HAP-1 (cell line): ENCODE measurements at regions not wholly inside any gene's neighbourhood (a gene's known extent, or its start where the extent isn't known, plus 50 kb on each side); places are given as distances from the start of the nearest gene placed in this dataset.

Source experiments
- DNase-seq, 2 experiments: peaks; one replicate each; pipeline ENCODE4 v3.0.0-alpha.2; 2016 to 2020; ENCODE audit warnings: low spot score in 2 of 2
- H3K27me3 ChIP-seq: fragments of 250-450 bp; sonication (Bioruptor Pico); 2 replicates; pipeline ENCODE4 v1.5.1; 2020; ENCODE audit warnings: low read depth, mild to moderate bottlenecking, moderate library complexity
- H3K36me3 ChIP-seq: fragments of 250-450 bp; sonication (Bioruptor Pico); replicated peaks from 2 replicates; pipeline ENCODE4 v1.5.1; 2020; ENCODE audit warnings: mild to moderate bottlenecking
- H3K4me1 ChIP-seq: fragments of 250-450 bp; sonication (Bioruptor Pico); 2 replicates; pipeline ENCODE4 v1.5.1; 2020; ENCODE audit warnings: mild to moderate bottlenecking
- H3K4me3 ChIP-seq: fragments of 250-450 bp; sonication (Bioruptor Pico); 2 replicates; pipeline ENCODE4 v1.5.1; 2020; ENCODE audit warnings: mild to moderate bottlenecking, moderate library complexity
- H3K9me3 ChIP-seq: fragments of 250-450 bp; sonication (Bioruptor Pico); 2 replicates; pipeline ENCODE4 v1.5.1; 2020; ENCODE audit warnings: mild to moderate bottlenecking, moderate library complexity
- in situ Hi-C: fragments of 300-500 bp; cut with MboI; formaldehyde crosslinking; loops from 3 replicates; pipeline ENCODE4 v1.14.3; 2020; ENCODE audit warnings: low sequenced_read_pairs, inconsistent platforms, mixed read lengths

DNA sequence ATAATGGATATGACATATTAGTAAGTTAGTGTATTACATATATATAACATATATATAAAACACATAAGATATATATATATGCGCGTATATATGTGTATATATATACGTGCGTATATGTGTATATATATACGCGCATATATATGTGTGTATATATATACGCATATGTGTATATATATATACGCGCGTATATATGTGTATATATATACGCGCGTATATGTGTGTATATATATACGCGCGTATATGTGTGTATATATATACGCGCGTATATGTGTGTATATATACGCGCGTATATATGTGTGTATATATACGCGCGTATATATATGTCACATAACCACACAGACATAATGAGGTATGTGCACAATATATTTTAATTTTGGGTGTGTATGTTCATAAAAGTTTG, 327.8 kb downstream of the MEIS1 start:
- Histone ChIP-seq H3K4me1 (no peaks in the 10 kb centered on the region), H3K9me3 (no peaks in the 10 kb centered on the region), H3K27me3 (no peaks in the 10 kb centered on the region), H3K36me3 (no peaks in the 10 kb centered on the region), H3K4me3 (no peak overlapping the region)
- DNase-seq: no peak
- in situ Hi-C loops: no loop called here

DNA sequence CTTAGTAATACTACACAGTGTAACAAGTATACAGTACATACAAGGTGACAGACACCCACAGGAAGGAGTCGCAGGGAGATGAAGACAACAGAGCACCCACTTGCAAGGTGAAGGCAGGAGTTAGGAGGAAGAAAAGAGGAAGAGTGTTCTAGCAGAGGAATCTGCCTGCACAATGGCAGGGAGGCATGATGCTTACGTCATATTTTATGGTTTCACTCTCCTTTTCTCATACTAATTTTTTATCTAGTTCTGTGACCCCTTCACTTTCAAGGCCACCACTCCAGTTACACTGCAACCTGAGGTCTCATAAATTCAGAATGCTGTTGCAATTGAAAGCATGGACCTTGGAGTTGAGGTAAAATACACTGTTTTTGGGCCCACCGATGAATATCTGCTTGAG, 331.7 kb downstream of the MEIS1 start:
- in situ Hi-C loops: no loop called here
- no peaks in the 10 kb centered on the region for H3K9me3 ChIP-seq
- DNase-seq: no peak

DNA sequence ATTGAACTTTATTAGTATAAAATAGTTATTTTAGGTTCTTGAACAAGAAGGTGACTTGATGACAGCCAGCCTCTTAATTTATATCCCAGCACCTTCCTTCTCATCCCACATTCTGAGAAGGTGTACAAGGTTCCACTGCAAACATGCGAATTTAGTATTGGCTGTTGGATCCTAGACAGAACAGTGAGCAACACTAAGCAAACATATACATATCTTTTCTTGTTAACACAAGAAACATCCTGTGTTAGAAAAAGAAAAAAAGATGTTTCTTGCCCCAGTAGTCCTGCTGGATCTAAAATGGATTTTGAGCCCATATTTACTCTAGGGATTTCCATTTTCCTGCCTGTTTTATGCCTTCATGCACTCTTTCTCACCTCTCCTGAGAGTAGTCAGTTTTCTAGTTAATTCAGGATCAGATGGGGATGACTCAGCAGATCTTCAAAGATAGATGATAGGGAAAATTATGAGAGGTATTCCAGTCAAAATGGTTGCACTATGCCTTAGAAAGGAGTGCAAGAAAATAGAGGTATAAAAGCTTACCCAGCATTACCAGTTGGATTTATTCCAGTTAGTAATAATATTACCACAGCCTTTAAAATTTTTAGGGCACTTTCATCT, 336.5 kb downstream of the MEIS1 start:
- no peak overlapping the region for H3K4me3 ChIP-seq
- no peaks in the 10 kb centered on the region for H3K36me3 ChIP-seq
- in situ Hi-C loops: no loop called here
- no peaks in the 10 kb centered on the region for H3K4me1 ChIP-seq
- DNase-seq: no peak
- no peaks in the 10 kb centered on the region for H3K27me3 ChIP-seq
- H3K9me3 ChIP-seq: no peaks in the 10 kb centered on the region

More for the DNA sequence above, 331.7 kb downstream of the MEIS1 start:
- no peaks in the 10 kb centered on the region for H3K4me1 ChIP-seq
- no peaks in the 10 kb centered on the region for H3K27me3 ChIP-seq
- no peak overlapping the region for H3K4me3 ChIP-seq
- H3K36me3 ChIP-seq: no peaks in the 10 kb centered on the region

DNA sequence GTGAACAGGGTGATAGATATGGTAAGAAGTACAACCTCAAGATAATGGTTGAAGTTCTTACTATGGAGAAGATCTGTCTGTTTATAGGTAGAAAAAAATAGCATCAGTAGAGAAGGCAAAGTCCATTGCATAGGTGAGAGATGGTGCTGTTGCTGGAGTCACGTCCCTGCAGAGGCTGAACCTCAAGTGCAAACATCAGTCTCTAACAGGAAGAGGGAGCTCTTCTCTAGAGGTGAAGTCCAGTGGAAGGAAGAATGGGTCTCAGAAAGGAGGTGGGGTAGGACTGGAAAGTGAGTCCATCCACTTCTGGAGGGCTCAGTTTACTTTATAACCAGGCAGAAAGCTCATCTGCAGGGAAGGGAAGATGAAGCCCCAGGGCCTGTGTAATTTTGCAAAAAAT, 337.7 kb downstream of the MEIS1 start:
- Histone ChIP-seq H3K36me3 (no peaks in the 10 kb centered on the region), H3K27me3 (no peaks in the 10 kb centered on the region), H3K4me3 (no peak overlapping the region), H3K4me1 (no peaks in the 10 kb centered on the region), H3K9me3 (no peaks in the 10 kb centered on the region)
- no peak for DNase-seq
- in situ Hi-C loops: no loop called here

DNA sequence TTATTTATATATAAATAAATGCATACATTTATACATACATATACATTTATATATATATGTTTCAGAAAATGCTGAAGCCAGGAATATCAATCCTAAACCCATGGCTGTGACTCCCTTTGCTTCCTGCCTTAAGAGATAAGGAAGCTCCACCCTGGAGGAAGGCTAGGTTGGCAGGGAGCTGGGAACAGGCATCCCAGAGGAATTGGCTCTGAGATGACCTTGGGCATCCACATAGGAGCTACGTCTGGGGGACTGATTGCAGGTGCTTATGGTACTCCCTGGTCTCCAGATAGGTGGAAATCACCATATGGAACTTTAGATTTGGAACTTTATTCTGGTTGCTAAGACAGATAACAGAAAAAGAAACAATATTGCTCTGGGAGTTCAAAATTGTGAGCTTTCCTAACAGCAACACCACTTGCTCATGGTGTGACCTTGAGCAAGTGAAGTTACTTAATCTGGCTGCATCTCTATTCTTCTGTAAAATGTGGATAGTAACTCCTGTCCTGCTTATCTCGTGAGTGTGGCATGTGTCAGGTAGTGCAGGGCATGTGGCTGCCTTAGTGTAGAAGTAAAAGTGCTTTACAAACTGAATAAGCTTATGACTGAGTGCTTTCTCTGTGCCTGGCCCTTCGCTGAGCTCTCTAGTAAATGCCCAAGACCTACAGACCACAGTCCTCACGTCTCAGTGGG, 341.0 kb downstream of the MEIS1 start:
- Histone ChIP-seq H3K27me3 (no peaks in the 10 kb centered on the region), H3K4me1 (no peaks in the 10 kb centered on the region), H3K36me3 (no peaks in the 10 kb centered on the region), H3K9me3 (no peaks in the 10 kb centered on the region), H3K4me3 (no peak overlapping the region)
- DNase-seq: no peak
- in situ Hi-C loops: no loop called here

DNA sequence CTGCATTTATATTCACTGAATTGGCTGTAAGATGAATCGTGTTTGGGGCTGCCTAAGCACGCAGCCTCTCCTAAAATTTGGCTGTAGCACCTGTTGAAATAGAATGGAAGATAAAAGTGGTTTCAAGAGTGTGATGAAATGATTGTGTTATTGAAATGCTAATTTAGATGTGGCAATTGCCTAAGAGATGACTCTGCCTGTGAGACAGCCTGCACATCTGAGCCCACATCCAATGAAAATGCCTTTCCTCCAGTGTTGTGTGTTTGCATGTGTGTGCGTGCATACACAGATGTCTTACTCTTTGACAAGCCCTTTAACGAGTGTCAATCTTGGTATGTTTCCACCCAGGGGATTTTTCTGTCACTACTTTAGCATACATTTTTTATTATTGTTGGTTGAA, 346.9 kb downstream of the MEIS1 start:
- Histone ChIP-seq H3K4me1 (no peaks in the 10 kb centered on the region), H3K4me3 (no peak overlapping the region), H3K27me3 (no peaks in the 10 kb centered on the region), H3K9me3 (no peaks in the 10 kb centered on the region), H3K36me3 (no peaks in the 10 kb centered on the region)
- in situ Hi-C loops: no loop called here
- DNase-seq: no peak

DNA sequence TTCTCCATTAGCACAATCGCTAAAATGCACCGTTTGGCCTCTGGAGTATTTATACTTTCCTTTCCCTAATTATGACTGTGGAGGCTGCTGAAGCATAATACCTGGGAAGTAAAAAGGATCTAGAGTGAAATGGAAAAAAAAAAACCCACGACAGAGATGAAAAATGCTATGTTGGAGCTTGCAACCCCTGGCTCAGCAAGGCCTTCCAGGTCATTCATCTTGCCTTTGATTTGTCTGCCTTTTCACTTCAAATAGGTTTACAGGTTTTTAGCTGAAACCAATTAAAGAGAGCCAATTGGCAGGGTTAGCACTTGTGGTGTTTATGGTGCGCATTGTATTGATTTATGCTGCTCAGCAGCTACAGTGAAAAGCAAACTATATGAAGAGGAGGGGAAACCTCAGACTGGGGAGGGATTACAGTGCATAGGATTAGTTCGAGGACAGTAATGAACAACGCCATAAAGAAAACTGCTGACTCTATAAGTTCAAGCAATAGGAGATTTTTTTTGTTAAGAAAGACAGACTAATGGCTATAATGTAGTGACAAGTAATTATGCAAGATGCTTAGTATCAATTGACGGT, 347.9 kb downstream of the MEIS1 start:
- no peaks in the 10 kb centered on the region for H3K36me3 ChIP-seq
- no peaks in the 10 kb centered on the region for H3K27me3 ChIP-seq
- no peaks in the 10 kb centered on the region for H3K9me3 ChIP-seq
- H3K4me3 ChIP-seq: no peak overlapping the region
- DNase-seq: peak in 1 of 2 experiments; percentile 4
- in situ Hi-C loops: no loop called here
- H3K4me1 ChIP-seq: no peaks in the 10 kb centered on the region

DNA sequence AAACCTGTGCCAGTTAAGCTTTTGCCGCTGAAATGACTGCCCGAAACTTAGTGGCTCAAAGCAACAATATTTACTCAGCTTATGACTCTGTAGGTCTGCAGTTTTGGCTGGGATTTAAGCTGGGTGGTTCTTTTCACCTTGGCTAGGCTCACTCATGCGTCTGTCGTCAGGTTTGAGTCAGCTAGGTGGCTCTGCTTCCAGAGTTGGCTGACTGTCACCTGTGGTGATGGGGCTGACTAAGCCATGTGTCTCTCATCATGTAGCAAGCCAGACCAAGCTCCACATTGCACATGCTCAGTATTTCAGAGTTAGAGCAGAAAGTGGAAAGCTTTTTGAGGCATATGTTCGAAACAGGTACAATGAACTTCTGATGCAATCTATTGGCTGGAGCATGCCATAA, 354.8 kb downstream of the MEIS1 start:
- H3K36me3 ChIP-seq: no peaks in the 10 kb centered on the region
- no peak for DNase-seq
- no peaks in the 10 kb centered on the region for H3K27me3 ChIP-seq
- H3K4me1 ChIP-seq: no peaks in the 10 kb centered on the region
- H3K4me3 ChIP-seq: no peak overlapping the region
- in situ Hi-C loops: no loop called here
- H3K9me3 ChIP-seq: no peaks in the 10 kb centered on the region

DNA sequence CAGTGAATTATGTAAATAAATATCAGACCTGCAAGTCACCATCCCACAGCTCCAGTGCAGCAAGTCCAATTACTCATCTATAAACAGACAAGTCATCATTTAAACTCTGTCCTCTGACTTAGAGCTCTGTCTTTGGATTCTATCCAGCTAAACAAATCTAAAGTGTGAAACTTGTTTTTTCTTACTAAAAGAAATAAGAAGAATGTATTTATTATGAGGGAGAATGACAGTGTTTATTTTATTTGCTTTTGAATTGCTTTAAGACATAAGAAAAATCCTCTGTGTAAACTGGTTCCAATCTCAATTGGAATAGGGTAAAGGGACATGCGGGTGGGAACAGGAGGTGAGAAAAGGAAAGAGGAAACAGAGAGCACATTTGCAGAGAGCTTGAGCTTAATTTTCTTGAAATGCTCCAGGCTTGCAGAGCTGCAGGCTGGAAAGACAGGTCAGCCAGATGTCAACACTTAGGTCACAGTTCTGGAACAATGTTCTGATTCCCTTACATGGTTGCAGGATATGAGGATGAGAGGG, 355.8 kb downstream of the MEIS1 start:
- H3K36me3 ChIP-seq: no peaks in the 10 kb centered on the region
- in situ Hi-C loops: no loop called here
- no peak overlapping the region for H3K4me3 ChIP-seq
- no peaks in the 10 kb centered on the region for H3K27me3 ChIP-seq
- no peaks in the 10 kb centered on the region for H3K4me1 ChIP-seq
- H3K9me3 ChIP-seq: no peaks in the 10 kb centered on the region
- no peak for DNase-seq

DNA sequence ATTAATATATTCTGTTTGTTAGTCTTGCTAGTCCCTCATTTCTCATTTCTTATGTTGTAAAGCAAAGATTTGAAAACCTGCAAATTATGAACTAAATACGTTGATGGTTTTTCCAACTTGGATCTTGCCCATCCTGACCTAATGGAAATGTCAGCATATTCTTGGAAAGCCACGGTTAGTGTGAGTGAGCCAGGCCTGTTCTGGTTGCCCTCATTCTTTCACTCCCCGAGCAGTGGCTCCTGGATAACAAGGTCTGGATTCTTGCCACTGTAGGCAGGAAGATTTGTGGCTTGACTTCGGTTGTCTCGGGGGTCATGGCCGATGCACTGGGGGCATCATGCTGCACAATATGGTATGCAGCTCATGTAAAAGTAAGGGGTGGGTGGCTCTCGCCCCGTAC, 359.1 kb downstream of the MEIS1 start:
- Histone ChIP-seq H3K9me3 (no peaks in the 10 kb centered on the region), H3K4me3 (no peak overlapping the region), H3K36me3 (no peaks in the 10 kb centered on the region), H3K27me3 (no peaks in the 10 kb centered on the region), H3K4me1 (no peaks in the 10 kb centered on the region)
- in situ Hi-C loops: no loop called here
- DNase-seq: no peak

DNA sequence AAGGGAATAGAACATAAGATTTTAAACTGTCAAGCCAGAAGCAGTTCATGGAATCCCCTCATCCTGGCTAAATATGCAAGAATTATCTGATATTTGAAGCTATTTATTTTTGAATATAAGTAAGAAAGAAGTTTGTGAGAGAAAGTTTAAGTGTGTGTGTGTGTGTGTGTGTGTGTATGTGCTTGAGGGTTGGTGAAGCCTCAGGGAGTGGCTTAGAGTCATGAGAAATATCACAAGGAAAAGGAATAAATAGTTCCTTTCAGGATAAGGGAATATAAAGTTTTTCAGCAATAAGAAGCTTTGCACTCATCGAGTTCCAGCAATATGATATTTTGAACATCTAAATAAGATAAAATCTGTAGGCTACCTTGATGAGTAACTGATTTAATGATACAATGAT, 359.6 kb downstream of the MEIS1 start:
- H3K27me3 ChIP-seq: no peaks in the 10 kb centered on the region
- H3K4me3 ChIP-seq: no peak overlapping the region
- in situ Hi-C loops: no loop called here
- DNase-seq: no peak
- no peaks in the 10 kb centered on the region for H3K9me3 ChIP-seq
- no peaks in the 10 kb centered on the region for H3K4me1 ChIP-seq
- H3K36me3 ChIP-seq: no peaks in the 10 kb centered on the region

DNA sequence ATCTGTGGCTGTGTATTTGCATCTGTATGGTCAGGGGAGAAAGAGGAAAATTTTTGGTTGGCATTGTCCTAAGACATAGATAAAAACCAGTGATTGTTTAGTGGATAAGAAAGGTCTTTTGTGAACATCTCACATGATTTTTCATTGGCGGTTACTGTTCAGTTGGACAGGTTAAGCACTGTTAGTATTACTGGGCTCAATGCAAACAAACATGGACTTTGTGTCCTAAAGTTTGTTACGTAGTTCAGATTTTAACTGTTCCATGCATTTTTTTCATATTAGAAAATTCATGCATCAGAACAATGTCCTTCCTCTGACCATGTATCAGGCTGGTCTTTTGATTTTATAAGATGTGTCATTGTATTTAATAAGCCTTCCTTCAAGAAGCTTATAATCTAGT, 368.0 kb downstream of the MEIS1 start:
- DNase-seq: no peak
- H3K4me3 ChIP-seq: no peak overlapping the region
- H3K36me3 ChIP-seq: no peaks in the 10 kb centered on the region
- in situ Hi-C loops: no loop called here
- H3K9me3 ChIP-seq: no peaks in the 10 kb centered on the region
- H3K4me1 ChIP-seq: no peaks in the 10 kb centered on the region
- H3K27me3 ChIP-seq: no peaks in the 10 kb centered on the region

DNA sequence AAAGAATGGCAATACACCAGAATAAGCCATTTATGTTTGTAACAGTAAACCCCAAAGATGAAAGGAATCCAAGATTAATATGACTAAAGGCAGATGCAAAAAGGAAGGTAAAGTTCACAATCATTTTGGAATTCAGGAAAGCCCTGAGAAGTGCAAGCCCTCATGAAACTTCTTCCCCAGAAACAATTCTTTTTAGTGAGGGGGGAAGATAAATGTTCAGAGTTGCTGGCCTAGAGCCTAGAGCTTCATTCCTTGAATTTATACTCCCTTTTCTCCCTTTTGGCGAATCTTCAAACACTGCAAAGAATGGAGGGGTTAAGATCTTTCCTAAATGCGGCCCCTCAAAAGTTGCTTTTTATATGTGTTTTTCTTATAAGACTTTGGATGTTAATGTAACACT, 368.8 kb downstream of the MEIS1 start:
- H3K4me3 ChIP-seq: no peak overlapping the region

DNA sequence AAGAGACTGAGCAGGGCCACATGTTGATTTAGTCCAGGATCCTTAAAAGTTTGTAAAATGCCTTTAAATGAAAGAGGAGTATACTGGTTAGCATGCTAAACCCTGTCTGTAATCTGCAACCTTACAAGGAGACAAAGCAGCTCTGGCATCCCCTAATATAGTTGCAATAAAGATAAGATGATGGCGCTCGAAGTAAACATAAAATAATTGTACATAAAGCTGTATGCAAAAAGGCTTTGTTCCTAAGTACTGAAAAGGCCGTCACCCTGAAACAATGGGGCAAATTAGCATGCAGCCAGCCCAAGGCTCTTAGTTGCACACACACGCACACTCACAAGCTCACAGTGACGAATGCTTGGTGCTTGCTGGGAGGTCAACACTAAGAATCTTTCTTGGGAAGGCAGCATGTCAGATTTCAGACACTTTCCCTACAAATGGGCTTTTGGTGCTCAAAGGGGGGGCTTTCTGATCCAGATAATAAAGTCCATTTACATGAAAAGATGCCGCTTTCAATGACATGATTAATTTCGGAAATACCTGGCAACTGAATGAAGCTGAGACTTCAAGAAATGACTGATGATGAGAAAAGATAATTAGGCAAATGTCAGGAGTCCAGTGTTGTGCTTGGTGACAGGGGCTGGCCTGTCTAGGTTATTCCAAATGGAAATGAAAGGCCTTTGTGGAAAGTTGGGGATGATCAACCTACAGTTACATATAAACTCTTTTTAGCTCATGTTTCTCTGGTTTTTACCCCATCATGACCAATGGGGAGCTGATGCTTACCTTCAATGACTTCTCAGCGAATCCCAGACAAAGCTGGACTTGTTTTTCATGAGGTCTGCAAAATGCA, 370.3 kb downstream of the MEIS1 start:
- in situ Hi-C loops: no loop called here
- Histone ChIP-seq H3K4me1 (no peaks in the 10 kb centered on the region), H3K4me3 (no peak overlapping the region), H3K9me3 (no peaks in the 10 kb centered on the region), H3K27me3 (no peaks in the 10 kb centered on the region), H3K36me3 (no peaks in the 10 kb centered on the region)
- DNase-seq: no peak

More for the DNA sequence above, 368.8 kb downstream of the MEIS1 start:
- no peak for DNase-seq
- in situ Hi-C loops: no loop called here
- no peaks in the 10 kb centered on the region for H3K36me3 ChIP-seq
- no peaks in the 10 kb centered on the region for H3K4me1 ChIP-seq
- H3K27me3 ChIP-seq: no peaks in the 10 kb centered on the region
- H3K9me3 ChIP-seq: no peaks in the 10 kb centered on the region
